ENCODE measurements at regions not wholly inside any gene's neighbourhood (a gene's known extent, or its start where the extent isn't known, plus 50 kb on each side); places are given as distances from the start of the nearest gene placed in this dataset.
"Not testable (repeated sequence)": the region's sequence is repeated elsewhere in the genome, so short reads cannot be mapped to it uniquely, and the experiment has no call there.

- DNase-seq (ENCODE audit: low read depth in 2 of 2), result no peak
Observed at GRCh38 chr2:34734042-34734441, 1134.9 kb upstream of the FAM98A start.

GRCh38 chr2:34731292-34731691 is 1132.2 kb upstream of the FAM98A start:
- no peak for DNase-seq (ENCODE audit: low read depth in 2 of 2)

- DNase-seq (ENCODE audit: low read depth in 2 of 2), result no peak
Observed at GRCh38 chr2:34729845-34730244, 1130.7 kb upstream of the FAM98A start.

DNA sequence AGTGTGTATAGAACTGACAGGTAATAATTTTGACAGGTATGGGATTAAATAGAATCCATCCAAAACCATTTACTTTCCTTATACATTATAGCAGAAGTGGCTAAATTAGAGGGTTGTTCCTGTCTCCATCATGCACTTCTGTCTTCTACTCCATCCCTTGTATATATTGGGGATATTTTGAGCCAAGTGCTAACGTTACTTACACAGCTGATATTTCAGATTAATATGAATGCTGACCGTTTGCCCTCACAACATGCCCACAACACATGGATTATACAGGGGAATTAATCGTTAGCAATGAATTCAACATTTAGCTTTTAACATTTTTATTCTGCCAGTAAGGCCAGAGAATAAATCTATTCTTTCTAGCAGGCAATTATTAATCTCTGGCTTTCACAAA is 1125.0 kb upstream of the FAM98A start:
- DNase-seq (ENCODE audit: low read depth in 2 of 2), result no peak

DNA sequence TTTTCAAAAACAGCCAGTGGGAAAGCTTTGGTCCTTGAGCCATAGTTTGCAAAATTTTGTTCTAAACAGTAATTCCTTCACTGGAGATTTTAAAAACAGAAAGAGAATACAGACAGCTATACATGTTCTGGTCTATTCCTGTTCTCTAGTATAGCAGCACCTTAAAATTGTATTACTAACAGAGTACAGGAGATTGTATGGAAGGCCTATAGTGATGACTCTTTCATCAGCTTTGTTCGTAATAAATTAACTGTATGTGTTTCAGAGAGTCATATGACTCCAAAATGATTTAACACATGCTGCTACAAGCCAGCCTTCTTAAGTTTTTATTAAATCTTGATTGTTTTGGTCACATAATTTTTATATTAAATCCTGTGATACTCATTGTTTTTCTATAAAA is 1124.6 kb upstream of the FAM98A start:
- no peak for DNase-seq (ENCODE audit: low read depth in 2 of 2)

GRCh38 chr2:34719206-34719605 is 1120.1 kb upstream of the FAM98A start:
- DNase-seq (ENCODE audit: low read depth in 2 of 2), result no peak

DNA sequence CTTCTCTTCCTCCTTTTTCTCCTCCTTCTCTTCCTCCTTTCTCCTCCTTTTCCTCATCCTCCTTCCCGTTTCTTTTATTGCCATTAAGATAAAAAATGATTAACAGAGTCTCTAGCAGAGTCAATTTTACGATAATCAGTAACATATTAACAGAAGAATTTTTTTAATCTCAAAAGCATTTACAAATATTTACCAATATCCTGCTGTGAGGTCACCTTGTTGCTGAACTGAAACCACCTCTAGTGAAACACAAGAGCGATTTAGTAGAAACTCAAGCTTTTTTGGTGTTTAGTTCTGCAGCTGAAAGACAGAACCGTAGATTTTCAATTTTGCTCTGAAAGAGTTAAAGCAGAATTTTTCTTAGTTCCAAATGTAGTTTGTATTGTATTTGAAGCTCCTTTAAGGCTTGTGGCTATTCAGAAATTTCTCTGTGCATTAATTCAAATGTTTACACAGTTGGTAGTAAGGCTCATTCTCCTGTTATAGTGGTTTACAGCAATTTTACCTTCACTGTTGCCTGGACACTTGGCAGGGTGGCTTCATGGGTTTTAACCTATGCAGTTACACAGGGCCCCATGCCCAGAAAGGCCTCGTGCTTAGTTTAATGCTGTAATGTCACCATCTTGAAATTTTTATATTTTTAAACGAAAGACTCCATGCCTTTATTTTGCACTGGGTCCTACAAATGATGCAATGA is 1106.6 kb upstream of the FAM98A start:
- no peak for DNase-seq (ENCODE audit: low read depth in 2 of 2)

DNA sequence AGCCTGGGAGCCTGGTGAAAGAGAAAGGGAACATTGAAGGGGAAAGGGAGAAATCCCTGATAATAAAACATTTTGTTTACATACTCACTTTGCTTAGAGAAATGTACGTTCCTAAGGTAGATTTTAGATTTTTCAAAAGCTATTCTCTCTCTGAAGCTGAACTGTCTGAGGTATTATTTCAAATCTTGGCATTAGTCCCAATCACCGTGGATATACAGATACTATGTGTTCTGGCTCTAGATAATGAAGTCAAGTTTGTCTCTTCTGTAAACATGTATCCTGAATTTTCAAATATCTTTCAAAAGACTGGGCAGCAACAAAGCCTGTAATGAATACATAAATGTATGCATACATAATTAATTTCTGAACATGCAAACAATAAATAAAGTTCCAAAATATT is 1104.2 kb upstream of the FAM98A start:
- no peak for DNase-seq (ENCODE audit: low read depth in 2 of 2)

DNA sequence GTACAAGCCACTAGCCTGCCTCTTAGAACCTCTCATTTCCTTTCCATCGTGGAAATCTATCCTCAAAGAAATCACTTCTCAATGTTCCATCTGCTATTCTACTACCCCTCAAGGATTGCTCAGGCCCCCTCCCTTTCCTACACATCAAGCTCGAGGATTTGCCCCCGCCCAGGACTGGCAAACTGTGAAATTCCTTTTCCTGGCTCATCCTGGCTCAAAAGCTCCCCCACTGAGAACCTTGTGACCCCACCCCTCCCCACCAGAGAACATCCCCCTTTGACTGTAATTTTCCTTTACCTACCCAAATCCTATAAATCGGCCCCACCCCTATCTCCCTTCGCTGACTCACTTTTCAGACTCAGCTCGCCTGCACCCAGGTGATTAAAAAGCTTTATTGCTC is 1103.3 kb upstream of the FAM98A start:
- not testable (repeated sequence) for DNase-seq (ENCODE audit: low read depth in 2 of 2)

DNA sequence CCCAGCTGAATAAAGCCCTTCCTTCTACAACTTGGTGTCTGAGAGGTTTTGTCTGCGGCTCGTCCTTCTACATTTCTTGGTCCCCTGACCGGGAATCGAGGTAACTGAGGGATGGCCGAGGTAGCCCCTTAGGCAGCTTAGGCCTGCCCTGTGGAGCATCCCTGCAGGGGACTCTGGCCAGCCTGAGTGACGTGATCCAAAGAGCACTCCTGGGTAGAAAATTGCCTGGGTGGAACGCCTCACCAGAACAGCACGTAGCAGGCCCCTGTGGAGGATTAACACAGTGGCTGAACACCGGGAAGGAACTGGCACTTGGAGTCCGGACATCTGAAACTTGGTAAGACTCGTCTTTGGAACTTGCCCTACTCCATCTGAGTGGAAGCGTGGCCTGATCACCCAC is 1078.5 kb upstream of the FAM98A start:
- not testable (repeated sequence) for DNase-seq (ENCODE audit: low read depth in 2 of 2)

DNA sequence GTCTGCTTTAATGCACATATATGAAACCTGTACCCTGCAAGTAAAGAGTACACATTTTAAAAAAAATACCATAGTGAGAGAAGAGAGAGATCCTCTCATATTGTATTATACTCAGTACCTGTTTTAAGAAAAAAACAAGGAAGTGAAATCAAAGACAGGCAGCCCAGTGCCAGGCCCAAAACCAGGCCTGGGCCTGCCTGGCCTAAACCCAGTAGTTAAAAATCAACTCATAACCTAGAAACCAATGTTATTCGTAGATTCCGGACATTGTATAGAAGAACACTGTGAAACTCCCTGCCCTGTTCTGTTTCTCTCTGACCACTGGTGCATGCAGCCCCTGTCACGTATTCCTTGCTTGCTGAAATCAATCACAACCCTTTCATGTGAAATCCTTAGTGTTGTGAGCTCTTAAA is 1078.0 kb upstream of the FAM98A start:
- DNase-seq (ENCODE audit: low read depth in 2 of 2), result not testable (repeated sequence)

- no peak for DNase-seq (ENCODE audit: low read depth in 2 of 2)
Observed at GRCh38 chr2:34670482-34670881, 1071.4 kb upstream of the FAM98A start.

DNA sequence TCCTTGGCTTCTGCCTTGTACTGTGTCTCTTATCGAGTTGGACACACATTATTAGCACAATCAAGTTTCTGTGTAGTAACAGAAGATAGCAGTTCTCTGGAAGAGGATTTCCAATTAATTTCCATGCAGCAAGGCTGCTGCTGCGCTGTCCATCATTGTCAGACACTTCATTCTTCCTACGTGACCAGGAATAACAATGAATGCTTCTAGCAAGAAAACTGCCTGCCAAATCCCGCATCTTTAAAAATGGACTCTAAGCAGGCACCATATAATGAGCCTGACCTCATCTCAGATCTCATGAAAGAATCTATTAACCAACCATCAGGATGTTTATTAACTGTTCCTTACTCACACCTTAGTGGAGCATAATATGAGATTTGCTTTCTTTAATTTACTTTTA is 1067.7 kb upstream of the FAM98A start:
- no peak for DNase-seq (ENCODE audit: low read depth in 2 of 2)

DNA sequence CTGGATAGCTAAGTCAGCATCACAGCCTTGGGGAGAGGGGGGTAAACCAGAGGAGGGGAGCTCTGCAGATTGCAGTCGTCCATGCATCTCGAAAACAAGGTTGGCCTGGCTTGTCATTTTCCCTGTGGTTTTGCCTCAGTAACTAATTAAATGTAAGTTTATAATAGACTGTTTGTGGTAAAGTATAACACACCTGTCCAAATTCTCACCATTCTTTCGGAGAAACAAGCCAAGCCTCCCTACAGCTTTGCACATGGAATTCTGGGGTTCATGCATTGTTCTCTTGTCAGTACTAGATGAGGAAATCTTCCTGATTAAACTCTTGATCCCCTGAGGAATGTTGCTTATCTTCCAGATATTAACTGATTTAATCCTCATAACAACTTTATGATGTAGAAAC is 1065.2 kb upstream of the FAM98A start:
- DNase-seq (ENCODE audit: low read depth in 2 of 2), result no peak

GRCh38 chr2:34663314-34663713 is 1064.2 kb upstream of the FAM98A start:
- no peak for DNase-seq (ENCODE audit: low read depth in 2 of 2)

DNA sequence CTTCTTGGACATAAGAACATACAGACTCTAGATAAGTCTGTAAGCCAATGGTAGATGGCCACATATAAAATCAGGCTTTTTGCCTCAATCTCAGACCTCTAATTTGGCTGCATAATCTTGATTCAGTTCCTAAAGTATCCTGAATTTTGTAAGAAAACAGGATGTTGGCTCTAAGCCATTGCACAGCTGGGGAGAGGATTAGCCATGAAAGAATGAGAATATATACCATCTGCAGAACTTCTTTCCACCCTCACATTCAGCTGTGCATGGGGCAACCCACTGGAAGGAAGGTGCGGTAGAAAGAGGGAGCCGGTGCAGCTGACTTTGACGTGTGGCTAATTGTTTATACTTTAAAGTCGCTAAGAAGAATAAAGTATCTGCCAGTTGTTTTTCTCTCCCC is 1061.6 kb upstream of the FAM98A start:
- DNase-seq (ENCODE audit: low read depth in 2 of 2), result no peak

GRCh38 chr2:34656632-34657031 is 1057.5 kb upstream of the FAM98A start:
- DNase-seq (ENCODE audit: low read depth in 2 of 2), result no peak

DNA sequence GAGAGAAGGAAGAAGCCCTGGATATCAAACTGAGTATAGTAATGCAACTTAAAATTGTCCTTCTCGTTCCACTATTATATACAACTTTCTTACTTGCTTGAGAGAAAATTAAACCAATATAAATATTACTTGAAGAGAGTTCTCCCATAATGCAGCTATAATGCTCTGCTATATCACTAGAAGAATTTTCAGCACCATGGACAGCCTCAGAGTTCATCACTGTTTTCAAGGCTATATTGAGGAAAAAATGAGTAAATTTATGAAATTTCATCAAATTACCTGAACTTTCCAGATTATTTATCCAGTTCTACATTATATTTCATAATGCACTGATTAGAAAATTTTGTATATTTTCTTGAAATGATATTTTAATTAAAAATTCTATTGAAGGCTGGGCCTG is 1053.5 kb upstream of the FAM98A start:
- DNase-seq (ENCODE audit: low read depth in 2 of 2), result no peak

DNA sequence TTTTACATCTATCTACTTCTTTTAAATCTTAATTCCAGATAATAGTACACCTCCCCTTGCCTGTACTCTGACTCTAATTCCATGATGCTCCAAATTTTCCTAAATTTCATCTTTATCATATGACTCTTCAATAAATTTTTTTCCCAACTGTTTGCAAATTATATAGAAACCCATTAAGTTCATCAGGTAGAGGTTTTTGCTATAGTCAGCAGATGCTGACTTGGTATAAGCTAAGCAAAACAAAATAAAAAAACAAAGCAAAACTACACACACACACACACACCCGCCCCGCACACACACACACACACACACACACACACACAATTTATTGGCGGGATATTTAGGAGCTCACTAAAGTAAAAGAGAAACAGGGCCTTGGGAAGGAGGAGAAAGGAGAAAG is 1047.8 kb upstream of the FAM98A start:
- DNase-seq (ENCODE audit: low read depth in 2 of 2), result no peak

GRCh38 chr2:34632327-34632726 is 1033.2 kb upstream of the FAM98A start:
- DNase-seq (ENCODE audit: low read depth in 2 of 2), result no peak

DNA sequence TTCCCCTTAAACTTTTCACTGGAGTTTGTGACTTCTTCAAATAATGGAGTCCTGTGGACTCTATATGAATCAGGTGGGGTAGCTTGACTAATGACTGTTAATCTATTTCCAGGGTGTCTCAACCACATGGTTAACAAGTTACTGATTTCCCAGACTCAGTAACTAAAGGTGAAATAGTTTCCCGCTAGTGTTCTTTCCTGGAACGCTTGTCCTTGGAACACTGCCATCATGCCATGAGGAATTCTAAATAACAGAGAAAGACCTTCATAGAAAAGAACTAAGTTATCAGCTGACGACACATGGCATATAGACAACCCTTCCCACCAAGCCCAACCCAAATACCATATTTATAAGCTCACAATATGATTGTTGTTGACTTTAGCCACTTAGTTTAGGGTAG is 1027.9 kb upstream of the FAM98A start:
- DNase-seq (ENCODE audit: low read depth in 2 of 2), result no peak

GRCh38 chr2:34604164-34604563 is 1005.1 kb upstream of the FAM98A start:
- no peak for DNase-seq (ENCODE audit: low read depth in 2 of 2)

- DNase-seq (ENCODE audit: low read depth in 2 of 2), result no peak
Observed at GRCh38 chr2:34602262-34602661, 1003.2 kb upstream of the FAM98A start.

DNA sequence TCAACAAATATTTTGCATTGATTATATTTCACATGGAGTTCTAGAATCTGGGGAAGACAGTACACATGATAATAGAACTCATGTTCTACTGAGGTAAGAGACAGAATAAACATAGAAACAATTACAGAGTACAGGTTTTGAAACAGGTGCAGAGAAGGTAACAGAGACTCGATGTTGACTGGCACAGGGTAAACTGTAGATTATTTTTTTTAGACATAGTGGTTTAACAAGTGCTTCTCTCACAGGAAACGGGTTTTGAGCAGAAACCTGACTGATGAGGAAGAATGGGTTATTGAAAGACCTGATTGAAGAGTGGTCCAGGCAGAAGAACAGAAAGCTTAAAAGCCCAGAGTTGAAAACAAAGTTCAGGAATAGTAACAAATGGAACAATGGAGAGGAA is 1002.5 kb upstream of the FAM98A start:
- no peak for DNase-seq (ENCODE audit: low read depth in 2 of 2)

Data from stimulated activated CD4-positive, alpha-beta T cell treated with anti-CD3 and anti-CD28 coated beads, Interleukin-4, amount 100 ng/mL, for 48 hours (primary cell).